ENCODE measurements at regions not wholly inside any gene's neighbourhood (a gene's known extent, or its start where the extent isn't known, plus 50 kb on each side); places are given as distances from the start of the nearest gene placed in this dataset.
"Not testable (repeated sequence)": the region's sequence is repeated elsewhere in the genome, so short reads cannot be mapped to it uniquely, and the experiment has no call there.

- H3K4me3 ChIP-seq (ENCODE audit: low read depth, low read length): not testable (repeated sequence)
These were observed 1685.1 kb downstream of the SPATA31A7 start for GRCh38 chr9:62874745-62875599.

GRCh38 chr9:62877552-62877951, 1687.7 kb downstream of the SPATA31A7 start:
- not testable (repeated sequence) for H3K4me3 ChIP-seq (ENCODE audit: low read depth, low read length)

GRCh38 chr9:62877987-62878386, 1688.2 kb downstream of the SPATA31A7 start:
- not testable (repeated sequence) for H3K4me3 ChIP-seq (ENCODE audit: low read depth, low read length)

- not testable (repeated sequence) for H3K4me3 ChIP-seq (ENCODE audit: low read depth, low read length)
These were observed 1690.6 kb downstream of the SPATA31A7 start for GRCh38 chr9:62880453-62880852.

GRCh38 chr9:62880971-62881370, 1691.1 kb downstream of the SPATA31A7 start:
- not testable (repeated sequence) for H3K4me3 ChIP-seq (ENCODE audit: low read depth, low read length)

GRCh38 chr9:62881811-62882210, 1692.0 kb downstream of the SPATA31A7 start:
- H3K4me3 ChIP-seq (ENCODE audit: low read depth, low read length): not testable (repeated sequence)

GRCh38 chr9:62882717-62883116, 1692.9 kb downstream of the SPATA31A7 start:
- not testable (repeated sequence) for H3K4me3 ChIP-seq (ENCODE audit: low read depth, low read length)

- not testable (repeated sequence) for H3K4me3 ChIP-seq (ENCODE audit: low read depth, low read length)
These were observed 1706.9 kb downstream of the SPATA31A7 start for GRCh38 chr9:62896692-62897091.

- H3K4me3 ChIP-seq (ENCODE audit: low read depth, low read length): peak overlapping the region; percentile 25
These were observed 1707.8 kb downstream of the SPATA31A7 start for GRCh38 chr9:62897411-62898225.

GRCh38 chr9:62899666-62900065, 1709.8 kb downstream of the SPATA31A7 start:
- H3K4me3 ChIP-seq (ENCODE audit: low read depth, low read length): not testable (repeated sequence)

GRCh38 chr9:62904061-62904460, 1714.2 kb downstream of the SPATA31A7 start:
- H3K4me3 ChIP-seq (ENCODE audit: low read depth, low read length): not testable (repeated sequence)

GRCh38 chr9:62905722-62906121, 1715.9 kb downstream of the SPATA31A7 start:
- H3K4me3 ChIP-seq (ENCODE audit: low read depth, low read length): not testable (repeated sequence)

- not testable (repeated sequence) for H3K4me3 ChIP-seq (ENCODE audit: low read depth, low read length)
These were observed 1718.0 kb downstream of the SPATA31A7 start for GRCh38 chr9:62907866-62908265.

- not testable (repeated sequence) for H3K4me3 ChIP-seq (ENCODE audit: low read depth, low read length)
These were observed 1718.4 kb downstream of the SPATA31A7 start for GRCh38 chr9:62908271-62908670.

GRCh38 chr9:62909447-62909846, 1719.6 kb downstream of the SPATA31A7 start:
- H3K4me3 ChIP-seq (ENCODE audit: low read depth, low read length): not testable (repeated sequence)

- H3K4me3 ChIP-seq (ENCODE audit: low read depth, low read length): not testable (repeated sequence)
These were observed 1722.4 kb downstream of the SPATA31A7 start for GRCh38 chr9:62912278-62912677.

GRCh38 chr9:62915168-62915567, 1725.3 kb downstream of the SPATA31A7 start:
- not testable (repeated sequence) for H3K4me3 ChIP-seq (ENCODE audit: low read depth, low read length)

- not testable (repeated sequence) for H3K4me3 ChIP-seq (ENCODE audit: low read depth, low read length)
These were observed 1725.8 kb downstream of the SPATA31A7 start for GRCh38 chr9:62915661-62916060.

GRCh38 chr9:62918648-62919385, 1729.0 kb downstream of the SPATA31A7 start:
- not testable (repeated sequence) for H3K4me3 ChIP-seq (ENCODE audit: low read depth, low read length)

- H3K4me3 ChIP-seq (ENCODE audit: low read depth, low read length): not testable (repeated sequence)
These were observed 1741.6 kb downstream of the SPATA31A7 start for GRCh38 chr9:62931484-62931883.

GRCh38 chr9:62952840-62953239, 1763.0 kb downstream of the SPATA31A7 start:
- H3K4me3 ChIP-seq (ENCODE audit: low read depth, low read length): not testable (repeated sequence)
